ENCODE measurements at regions not wholly inside any gene's neighbourhood (a gene's known extent, or its start where the extent isn't known, plus 50 kb on each side); places are given as distances from the start of the nearest gene placed in this dataset.
"Not testable (repeated sequence)": the region's sequence is repeated elsewhere in the genome, so short reads cannot be mapped to it uniquely, and the experiment has no call there.

GRCh38 chr4:33829356-33829755 is 2415.0 kb downstream of the ARAP2 start:
- TF ChIP-seq, protein P1, sequence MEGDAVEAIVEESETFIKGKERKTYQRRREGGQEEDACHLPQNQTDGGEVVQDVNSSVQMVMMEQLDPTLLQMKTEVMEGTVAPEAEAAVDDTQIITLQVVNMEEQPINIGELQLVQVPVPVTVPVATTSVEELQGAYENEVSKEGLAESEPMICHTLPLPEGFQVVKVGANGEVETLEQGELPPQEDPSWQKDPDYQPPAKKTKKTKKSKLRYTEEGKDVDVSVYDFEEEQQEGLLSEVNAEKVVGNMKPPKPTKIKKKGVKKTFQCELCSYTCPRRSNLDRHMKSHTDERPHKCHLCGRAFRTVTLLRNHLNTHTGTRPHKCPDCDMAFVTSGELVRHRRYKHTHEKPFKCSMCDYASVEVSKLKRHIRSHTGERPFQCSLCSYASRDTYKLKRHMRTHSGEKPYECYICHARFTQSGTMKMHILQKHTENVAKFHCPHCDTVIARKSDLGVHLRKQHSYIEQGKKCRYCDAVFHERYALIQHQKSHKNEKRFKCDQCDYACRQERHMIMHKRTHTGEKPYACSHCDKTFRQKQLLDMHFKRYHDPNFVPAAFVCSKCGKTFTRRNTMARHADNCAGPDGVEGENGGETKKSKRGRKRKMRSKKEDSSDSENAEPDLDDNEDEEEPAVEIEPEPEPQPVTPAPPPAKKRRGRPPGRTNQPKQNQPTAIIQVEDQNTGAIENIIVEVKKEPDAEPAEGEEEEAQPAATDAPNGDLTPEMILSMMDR (IDR thresholded peaks at IDR 0.05 in 2 of 3, conservative IDR thresholded peaks at IDR 0.05 in 1 of 3; ENCODE audit: borderline replicate concordance in 1 of 3, insufficient read depth in 1 of 3, low read depth in 2 of 3, low read length in 2 of 3): not testable (repeated sequence)
- not testable (repeated sequence) for TF ChIP-seq SP1 (IDR thresholded peaks at IDR 0.05; ENCODE audit: low read depth); POLR2A (IDR thresholded peaks at IDR 0.05; ENCODE audit: borderline replicate concordance, extremely low read depth, insufficient read depth, insufficient read length); SRF (IDR thresholded peaks at IDR 0.05; ENCODE audit: low read depth); EZH2 (IDR thresholded peaks at IDR 0.05); SIN3A (IDR thresholded peaks at IDR 0.05; ENCODE audit: low read depth); RAD21 (IDR thresholded peaks at IDR 0.05; ENCODE audit: low read depth); REST (IDR thresholded peaks at IDR 0.05; ENCODE audit: low read depth)

All from HCT116 (cell line).